GM12864 (cell line): ENCODE measurements at regions not wholly inside any gene's neighbourhood (a gene's known extent, or its start where the extent isn't known, plus 50 kb on each side); places are given as distances from the start of the nearest gene placed in this dataset.

Experiments
- DNase-seq: peaks from one replicate; pipeline ENCODE4 v3.0.0-alpha.2; 2011; ENCODE audit warnings: low read depth
- H3K4me3 ChIP-seq: 2 replicates; pipeline ENCODE4 v1.5.1; 2011; ENCODE audit warnings: mild to moderate bottlenecking, low read depth, low read length, control low read depth
- CTCF ChIP-seq: IDR thresholded peaks from 2 replicates; pipeline ENCODE4 v1.5.1; 2011; ENCODE audit warnings: low read depth, mild to moderate bottlenecking, moderate library complexity, low read length, control low read depth, inconsistent platforms; ENCODE audit errors: missing control alignments

DNA sequence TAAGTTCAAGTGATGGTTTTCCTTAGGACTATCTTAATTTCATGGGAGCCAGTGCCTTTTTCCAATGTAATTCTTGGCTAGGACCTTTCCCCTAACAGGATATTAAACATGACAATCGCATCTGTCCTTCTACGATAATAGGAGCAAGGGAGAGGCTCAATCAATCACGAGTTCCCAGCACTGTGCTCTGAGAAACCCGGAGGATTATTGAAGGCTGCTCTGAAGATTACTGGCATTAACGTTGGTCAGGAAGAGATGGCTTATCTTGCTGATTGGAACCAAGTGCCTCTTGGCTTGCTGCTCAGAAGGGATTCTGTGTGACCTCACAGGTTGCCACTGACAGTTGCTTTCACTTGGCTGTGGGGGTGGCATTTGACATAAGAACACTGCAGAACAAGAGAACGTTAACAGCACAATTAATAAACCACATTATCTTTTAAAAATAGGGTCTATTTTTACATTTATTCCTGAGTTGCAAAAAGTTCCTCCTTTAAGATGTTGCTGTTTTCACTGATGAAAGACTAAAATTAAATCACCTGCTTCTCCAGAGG lies 252.1 kb upstream of the TAC1 start:
- no peak for TF ChIP-seq CTCF
- H3K4me3 ChIP-seq: no peak overlapping the region
- DNase-seq: no peak

DNA sequence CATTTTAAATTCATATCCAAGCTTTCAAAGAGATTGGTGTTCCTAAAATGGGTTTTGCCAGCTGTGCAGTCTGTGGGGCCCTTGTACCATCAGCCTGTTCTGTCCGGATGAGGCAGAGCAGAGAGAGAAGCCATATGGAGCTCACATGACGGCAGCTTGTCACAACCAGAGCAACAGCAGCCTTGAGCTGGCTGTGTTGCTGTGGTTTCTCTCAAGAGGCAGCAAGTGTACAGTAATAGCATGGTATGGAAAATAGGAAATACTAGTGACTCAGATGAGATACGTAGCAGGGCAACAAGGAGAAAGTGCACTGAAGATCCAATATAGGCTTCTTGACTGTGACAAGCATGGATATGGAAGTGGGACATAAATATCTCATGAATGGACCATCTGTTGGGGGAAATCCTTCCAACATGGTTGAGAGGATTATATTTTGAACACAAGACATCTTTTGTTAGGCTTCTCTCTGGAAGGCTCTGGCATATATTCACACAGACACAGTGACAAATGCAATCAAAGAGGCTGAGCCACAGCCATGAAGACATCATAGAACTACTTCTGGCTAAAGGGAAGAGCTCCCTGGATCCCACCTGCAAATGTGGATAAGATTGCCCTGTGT lies 251.0 kb upstream of the TAC1 start:
- DNase-seq: no peak
- TF ChIP-seq CTCF: no peak
- no peak overlapping the region for H3K4me3 ChIP-seq

DNA sequence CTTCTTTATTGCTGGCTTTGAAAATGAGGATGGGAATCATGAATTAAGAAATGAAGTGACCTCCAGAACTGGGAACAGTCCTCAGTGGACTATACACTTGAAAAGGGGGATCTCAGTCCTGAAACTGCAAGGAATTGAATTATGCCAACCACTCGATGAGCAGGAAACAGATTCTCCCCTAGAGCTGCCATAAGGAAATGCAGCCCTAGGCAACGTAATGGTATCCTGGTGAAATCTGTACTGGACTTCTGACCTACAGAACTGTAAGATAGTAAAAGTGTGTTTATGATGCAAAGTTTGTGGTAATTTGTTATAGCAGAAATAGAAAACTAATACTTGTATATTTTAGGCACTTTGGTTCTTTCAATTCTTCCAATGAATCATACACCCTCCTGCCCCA lies 236.4 kb upstream of the TAC1 start:
- no peak for TF ChIP-seq CTCF
- H3K4me3 ChIP-seq: no peak overlapping the region
- DNase-seq: no peak

GRCh38 chr7:97499204-97499603 lies 232.7 kb upstream of the TAC1 start:
- DNase-seq: peak; percentile 3
- TF ChIP-seq CTCF: peak; percentile 69
- no peak overlapping the region for H3K4me3 ChIP-seq

DNA sequence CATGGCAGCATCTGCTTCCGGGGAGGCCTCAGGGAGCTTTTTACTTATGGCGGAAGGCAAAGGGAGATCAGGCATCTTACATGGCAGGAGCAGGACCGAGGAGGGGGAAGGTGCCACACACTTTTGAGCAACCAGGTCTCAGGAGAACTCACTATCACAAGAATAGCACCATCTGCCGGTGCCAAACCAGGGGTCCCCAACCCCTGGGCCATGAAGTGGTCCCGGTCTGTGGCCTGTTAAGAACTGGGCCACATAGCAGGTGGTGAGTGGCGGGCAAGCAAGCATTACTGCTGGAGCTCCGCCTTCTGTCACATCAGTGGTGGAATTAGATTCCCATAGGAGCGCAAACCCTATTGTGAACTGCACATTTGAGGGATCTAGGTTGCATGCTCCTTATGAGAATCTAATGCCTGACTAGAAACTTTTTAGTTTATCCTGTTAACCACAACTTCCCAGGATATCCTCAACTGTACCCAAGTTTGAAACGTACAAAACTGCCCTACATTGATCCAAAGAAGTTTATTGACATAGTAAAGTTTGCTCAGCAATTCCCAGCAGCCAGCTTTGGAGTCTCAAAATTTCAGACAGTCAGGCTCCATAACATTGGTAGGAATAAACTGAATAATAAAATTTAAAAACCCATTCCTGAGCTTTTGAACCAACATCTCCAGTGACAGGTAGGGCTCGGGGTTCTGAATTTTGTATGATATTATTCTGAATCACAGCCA lies 228.4 kb upstream of the TAC1 start:
- H3K4me3 ChIP-seq: no peak overlapping the region
- DNase-seq: no peak
- no peak for TF ChIP-seq CTCF

DNA sequence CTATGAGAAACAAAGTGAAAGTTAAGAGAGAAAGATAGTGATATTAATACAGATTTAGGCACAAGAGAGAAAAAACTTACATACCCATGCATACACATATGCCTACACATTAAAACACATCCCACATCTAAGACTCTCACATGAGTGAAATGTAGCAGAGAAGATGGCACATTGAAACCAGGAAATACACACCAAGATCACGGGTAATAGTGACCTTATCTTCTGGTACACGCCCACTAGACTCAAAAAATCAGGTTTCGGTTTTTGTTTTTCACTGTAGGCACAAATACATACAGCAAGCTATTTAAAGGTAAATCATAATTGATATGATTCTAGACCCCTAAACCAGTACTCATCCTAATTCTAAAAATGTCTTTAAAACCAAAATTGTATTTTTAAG lies 225.2 kb upstream of the TAC1 start:
- DNase-seq: peak; percentile 8
- no peak for TF ChIP-seq CTCF
- H3K4me3 ChIP-seq: no peak overlapping the region
